ENCODE measurements at regions not wholly inside any gene's neighbourhood (a gene's known extent, or its start where the extent isn't known, plus 50 kb on each side); places are given as distances from the start of the nearest gene placed in this dataset.

DNA sequence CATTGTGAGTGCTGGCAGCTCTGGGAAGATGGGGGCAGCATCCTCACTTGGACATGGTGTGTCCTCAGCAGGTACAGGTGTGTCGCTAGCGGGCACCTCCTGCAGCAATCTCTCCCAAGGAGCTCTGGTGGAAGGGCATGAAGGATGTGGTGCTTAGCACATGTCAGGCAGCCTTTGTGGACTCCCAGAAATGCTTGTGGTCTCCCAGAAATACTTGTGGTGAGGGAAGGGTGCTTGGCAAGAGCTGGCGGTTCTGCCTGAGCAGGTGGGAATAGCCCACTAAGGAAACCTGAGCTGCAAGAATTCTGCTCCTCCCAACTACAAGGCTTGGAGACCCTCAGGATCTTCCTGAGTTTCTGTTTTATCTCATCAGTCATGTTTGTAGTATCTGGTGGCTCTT lies 371.6 kb downstream of the PRDM2 start:
- no peak for DNase-seq (ENCODE audit: low read depth in 1 of 2, low spot score in 1 of 2)
- TF ChIP-seq POLR2AphosphoS5 (IDR thresholded peaks at IDR 0.05; ENCODE audit: low read depth) (no peak), GABPA (IDR thresholded peaks at IDR 0.05; ENCODE audit: low read depth) (no peak), SPI1 (IDR thresholded peaks at IDR 0.05; ENCODE audit: borderline replicate concordance, low read depth) (no peak)
- TF ChIP-seq, protein P1, sequence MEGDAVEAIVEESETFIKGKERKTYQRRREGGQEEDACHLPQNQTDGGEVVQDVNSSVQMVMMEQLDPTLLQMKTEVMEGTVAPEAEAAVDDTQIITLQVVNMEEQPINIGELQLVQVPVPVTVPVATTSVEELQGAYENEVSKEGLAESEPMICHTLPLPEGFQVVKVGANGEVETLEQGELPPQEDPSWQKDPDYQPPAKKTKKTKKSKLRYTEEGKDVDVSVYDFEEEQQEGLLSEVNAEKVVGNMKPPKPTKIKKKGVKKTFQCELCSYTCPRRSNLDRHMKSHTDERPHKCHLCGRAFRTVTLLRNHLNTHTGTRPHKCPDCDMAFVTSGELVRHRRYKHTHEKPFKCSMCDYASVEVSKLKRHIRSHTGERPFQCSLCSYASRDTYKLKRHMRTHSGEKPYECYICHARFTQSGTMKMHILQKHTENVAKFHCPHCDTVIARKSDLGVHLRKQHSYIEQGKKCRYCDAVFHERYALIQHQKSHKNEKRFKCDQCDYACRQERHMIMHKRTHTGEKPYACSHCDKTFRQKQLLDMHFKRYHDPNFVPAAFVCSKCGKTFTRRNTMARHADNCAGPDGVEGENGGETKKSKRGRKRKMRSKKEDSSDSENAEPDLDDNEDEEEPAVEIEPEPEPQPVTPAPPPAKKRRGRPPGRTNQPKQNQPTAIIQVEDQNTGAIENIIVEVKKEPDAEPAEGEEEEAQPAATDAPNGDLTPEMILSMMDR (IDR thresholded peaks at IDR 0.05; ENCODE audit: insufficient read depth, low read length), result no peak
- TF ChIP-seq, protein P2, sequence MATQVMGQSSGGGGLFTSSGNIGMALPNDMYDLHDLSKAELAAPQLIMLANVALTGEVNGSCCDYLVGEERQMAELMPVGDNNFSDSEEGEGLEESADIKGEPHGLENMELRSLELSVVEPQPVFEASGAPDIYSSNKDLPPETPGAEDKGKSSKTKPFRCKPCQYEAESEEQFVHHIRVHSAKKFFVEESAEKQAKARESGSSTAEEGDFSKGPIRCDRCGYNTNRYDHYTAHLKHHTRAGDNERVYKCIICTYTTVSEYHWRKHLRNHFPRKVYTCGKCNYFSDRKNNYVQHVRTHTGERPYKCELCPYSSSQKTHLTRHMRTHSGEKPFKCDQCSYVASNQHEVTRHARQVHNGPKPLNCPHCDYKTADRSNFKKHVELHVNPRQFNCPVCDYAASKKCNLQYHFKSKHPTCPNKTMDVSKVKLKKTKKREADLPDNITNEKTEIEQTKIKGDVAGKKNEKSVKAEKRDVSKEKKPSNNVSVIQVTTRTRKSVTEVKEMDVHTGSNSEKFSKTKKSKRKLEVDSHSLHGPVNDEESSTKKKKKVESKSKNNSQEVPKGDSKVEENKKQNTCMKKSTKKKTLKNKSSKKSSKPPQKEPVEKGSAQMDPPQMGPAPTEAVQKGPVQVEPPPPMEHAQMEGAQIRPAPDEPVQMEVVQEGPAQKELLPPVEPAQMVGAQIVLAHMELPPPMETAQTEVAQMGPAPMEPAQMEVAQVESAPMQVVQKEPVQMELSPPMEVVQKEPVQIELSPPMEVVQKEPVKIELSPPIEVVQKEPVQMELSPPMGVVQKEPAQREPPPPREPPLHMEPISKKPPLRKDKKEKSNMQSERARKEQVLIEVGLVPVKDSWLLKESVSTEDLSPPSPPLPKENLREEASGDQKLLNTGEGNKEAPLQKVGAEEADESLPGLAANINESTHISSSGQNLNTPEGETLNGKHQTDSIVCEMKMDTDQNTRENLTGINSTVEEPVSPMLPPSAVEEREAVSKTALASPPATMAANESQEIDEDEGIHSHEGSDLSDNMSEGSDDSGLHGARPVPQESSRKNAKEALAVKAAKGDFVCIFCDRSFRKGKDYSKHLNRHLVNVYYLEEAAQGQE (IDR thresholded peaks at IDR 0.05; ENCODE audit: insufficient replicate concordance, low read depth), result no peak
- no peak overlapping the region for H3K4me3 ChIP-seq (replicated peaks; ENCODE audit: insufficient read depth, low read length)
- H3K27me3 ChIP-seq (ENCODE audit: insufficient read depth, poor library complexity, severe bottlenecking), result no peaks in the 10 kb centered on the region
- H3K27ac ChIP-seq (replicated peaks), result no peak overlapping the region

DNA sequence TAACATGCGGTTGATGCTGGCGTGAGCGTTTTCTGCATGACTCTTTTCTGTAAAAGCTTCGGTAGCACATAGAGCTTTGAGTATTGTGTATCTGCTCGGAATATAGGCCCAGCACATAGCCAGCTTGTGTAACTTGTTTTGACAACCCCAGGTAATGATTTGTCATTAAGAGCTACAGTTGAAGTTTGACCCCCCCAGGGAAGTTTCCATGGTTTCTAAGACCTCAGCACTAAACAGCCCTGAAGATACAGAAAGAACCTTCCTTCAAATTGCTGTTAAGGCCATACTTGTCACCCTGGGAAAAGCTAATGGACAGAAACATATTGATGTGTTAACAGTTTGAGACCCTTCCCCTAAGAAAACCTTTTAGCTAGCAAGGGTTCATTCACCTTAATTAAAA lies 380.7 kb downstream of the PRDM2 start:
- H3K4me3 ChIP-seq (replicated peaks; ENCODE audit: insufficient read depth, low read length), result no peak overlapping the region
- no peak for DNase-seq (ENCODE audit: low read depth in 1 of 2, low spot score in 1 of 2)
- no peaks in the 10 kb centered on the region for H3K27me3 ChIP-seq (ENCODE audit: insufficient read depth, poor library complexity, severe bottlenecking)
- no peak for TF ChIP-seq SPI1 (IDR thresholded peaks at IDR 0.05; ENCODE audit: borderline replicate concordance, low read depth)
- TF ChIP-seq, protein P2 (IDR thresholded peaks at IDR 0.05; ENCODE audit: insufficient replicate concordance, low read depth), result no peak
- TF ChIP-seq POLR2AphosphoS5 (IDR thresholded peaks at IDR 0.05; ENCODE audit: low read depth), result no peak
- TF ChIP-seq, protein P1 (IDR thresholded peaks at IDR 0.05; ENCODE audit: insufficient read depth, low read length), result no peak
- no peak overlapping the region for H3K27ac ChIP-seq (replicated peaks)

DNA sequence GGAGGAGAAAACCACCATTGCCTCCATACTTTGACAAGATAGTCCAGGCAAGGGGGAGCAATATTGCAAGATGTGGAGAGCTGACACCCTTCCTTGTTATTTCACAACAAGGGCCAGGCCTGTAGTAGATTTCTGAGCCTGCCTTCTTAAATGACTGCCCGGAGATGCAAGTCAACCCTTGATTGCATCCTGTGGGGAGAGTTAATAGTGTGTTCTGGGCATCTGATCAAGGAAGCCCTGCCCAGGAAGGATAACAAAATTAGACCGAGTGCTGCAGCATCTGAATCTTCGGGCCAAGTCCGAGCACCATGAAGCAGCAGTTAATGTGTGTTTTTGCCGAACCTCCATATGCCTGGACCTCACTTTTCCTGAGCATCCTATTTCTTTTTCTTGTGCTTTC lies 382.3 kb downstream of the PRDM2 start:
- DNase-seq (ENCODE audit: low read depth in 1 of 2, low spot score in 1 of 2), result no peak
- TF ChIP-seq SPI1 (IDR thresholded peaks at IDR 0.05; ENCODE audit: borderline replicate concordance, low read depth) (no peak), GABPA (IDR thresholded peaks at IDR 0.05; ENCODE audit: low read depth) (no peak), POLR2AphosphoS5 (IDR thresholded peaks at IDR 0.05; ENCODE audit: low read depth) (no peak)
- TF ChIP-seq, protein P1 (IDR thresholded peaks at IDR 0.05; ENCODE audit: insufficient read depth, low read length), result no peak
- TF ChIP-seq, protein P2 (IDR thresholded peaks at IDR 0.05; ENCODE audit: insufficient replicate concordance, low read depth), result no peak
- Histone ChIP-seq H3K27me3 (ENCODE audit: insufficient read depth, poor library complexity, severe bottlenecking) (no peaks in the 10 kb centered on the region), H3K27ac (replicated peaks) (no peak overlapping the region), H3K4me3 (replicated peaks; ENCODE audit: insufficient read depth, low read length) (no peak overlapping the region)
